Mesendoderm (in vitro differentiated cells): ENCODE measurements at regions not wholly inside any gene's neighbourhood (a gene's known extent, or its start where the extent isn't known, plus 50 kb on each side); places are given as distances from the start of the nearest gene placed in this dataset.

ENCODE experiments used
- DNase-seq: peaks from one replicate; pipeline ENCODE4 v3.0.0; 2013
- H2AK5ac ChIP-seq: 2 replicates; pipeline ENCODE4 v1.6.1; 2013; ENCODE audit warnings: low read length, inconsistent platforms
- H2BK120ac ChIP-seq: 2 replicates; pipeline ENCODE4 v1.6.1; 2013; ENCODE audit warnings: low read depth, mild to moderate bottlenecking, low read length, moderate library complexity, mixed read lengths
- H2BK15ac ChIP-seq: replicated peaks from 2 replicates; pipeline ENCODE4 v1.6.1; 2013; ENCODE audit warnings: low read depth, mild to moderate bottlenecking, moderate library complexity
- H2BK5ac ChIP-seq: 2 replicates; pipeline ENCODE4 v1.6.1; 2013; ENCODE audit warnings: low read length, inconsistent platforms
- H3K18ac ChIP-seq: 2 replicates; pipeline ENCODE4 v1.6.1; 2013; ENCODE audit warnings: mild to moderate bottlenecking, low read length, mixed read lengths
- H3K23ac ChIP-seq: one replicate; pipeline ENCODE4 v1.6.1; 2013; ENCODE audit warnings: low read length
- H3K27ac ChIP-seq: 2 replicates; pipeline ENCODE4 v1.5.1; 2013; ENCODE audit warnings: low read depth, mild to moderate bottlenecking, inconsistent platforms, low read length, moderate library complexity
- H3K27me3 ChIP-seq: 2 replicates; pipeline ENCODE4 v1.6.1; 2013; ENCODE audit warnings: low read length, control low read depth, mild to moderate bottlenecking, inconsistent platforms; ENCODE audit not compliant: insufficient read depth, poor library complexity
- H3K36me3 ChIP-seq: 2 replicates; pipeline ENCODE4 v1.6.1; 2013; ENCODE audit warnings: low read length, inconsistent platforms; ENCODE audit not compliant: control insufficient read depth, insufficient read depth
- H3K4ac ChIP-seq: one replicate; pipeline ENCODE4 v1.6.1; 2013; ENCODE audit warnings: low read depth, mild to moderate bottlenecking, low read length, moderate library complexity
- H3K4me1 ChIP-seq: 2 replicates; pipeline ENCODE4 v1.6.1; 2013; ENCODE audit warnings: low read depth, low read length, inconsistent platforms; ENCODE audit not compliant: control insufficient read depth
- H3K4me2 ChIP-seq: 2 replicates; pipeline ENCODE4 v1.6.1; 2013; ENCODE audit warnings: low read length
- H3K4me3 ChIP-seq: 2 replicates; pipeline ENCODE4 v1.5.1; 2013; ENCODE audit warnings: mild to moderate bottlenecking, low read length
- H3K56ac ChIP-seq: one replicate; pipeline ENCODE4 v1.6.1; 2013; ENCODE audit warnings: low read length
- H3K79me1 ChIP-seq: 2 replicates; pipeline ENCODE4 v1.6.1; 2013; ENCODE audit warnings: low read length, inconsistent platforms
- H3K79me2 ChIP-seq: 2 replicates; pipeline ENCODE4 v1.6.1; 2013; ENCODE audit warnings: mild to moderate bottlenecking, low read length; ENCODE audit not compliant: control insufficient read depth, insufficient read depth
- H3K9ac ChIP-seq: 2 replicates; pipeline ENCODE4 v1.6.1; 2013; ENCODE audit warnings: low read length, inconsistent platforms
- H4K5ac ChIP-seq: one replicate; pipeline ENCODE4 v1.6.1; 2013; ENCODE audit warnings: low read length
- H4K8ac ChIP-seq: one replicate; pipeline ENCODE4 v1.6.1; 2013; ENCODE audit warnings: low read depth, mild to moderate bottlenecking, control low read depth, low read length, moderate library complexity
- WGBS: extraction: QIAGEN DNeasy Blood & Tissue Kit; methylation state at CpG from one replicate; pipeline ENCODE4 v1.1.7; 2013; ENCODE audit warnings: low lambda C conversion rate, missing lambda C conversion rate; ENCODE audit not compliant: insufficient coverage; ENCODE audit errors: extremely low coverage; 5-methylcytosine and 5-hydroxymethylcytosine counted together

- H3K27ac ChIP-seq = no peak overlapping the region
- no peaks in the 10 kb centered on the region for H3K79me1 ChIP-seq
- no peak overlapping the region for H3K9ac ChIP-seq
- H4K8ac ChIP-seq = no peak overlapping the region
- no peak overlapping the region for H2BK5ac ChIP-seq
- H3K4ac ChIP-seq = no peak overlapping the region
- no peaks in the 10 kb centered on the region for H3K79me2 ChIP-seq
- H3K4me2 ChIP-seq = no peak overlapping the region
- H3K56ac ChIP-seq = no peak overlapping the region
- no peak overlapping the region for H3K18ac ChIP-seq
- no peaks in the 10 kb centered on the region for H3K27me3 ChIP-seq
- H3K4me3 ChIP-seq = no peak overlapping the region
- no CpG with 5 or more reads among the region's 22 CpGs for WGBS
- no peaks in the 10 kb centered on the region for H3K36me3 ChIP-seq
- H2AK5ac ChIP-seq = no peak overlapping the region
- no peak overlapping the region for H3K23ac ChIP-seq
- H3K4me1 ChIP-seq = no peaks in the 10 kb centered on the region
- no peak for DNase-seq
- no peak overlapping the region for H2BK120ac ChIP-seq
- no peak overlapping the region for H2BK15ac ChIP-seq
- no peak overlapping the region for H4K5ac ChIP-seq
Measured at GRCh38 chr17:79349506-79350400, 261.1 kb downstream of the RBFOX3 start.

DNA sequence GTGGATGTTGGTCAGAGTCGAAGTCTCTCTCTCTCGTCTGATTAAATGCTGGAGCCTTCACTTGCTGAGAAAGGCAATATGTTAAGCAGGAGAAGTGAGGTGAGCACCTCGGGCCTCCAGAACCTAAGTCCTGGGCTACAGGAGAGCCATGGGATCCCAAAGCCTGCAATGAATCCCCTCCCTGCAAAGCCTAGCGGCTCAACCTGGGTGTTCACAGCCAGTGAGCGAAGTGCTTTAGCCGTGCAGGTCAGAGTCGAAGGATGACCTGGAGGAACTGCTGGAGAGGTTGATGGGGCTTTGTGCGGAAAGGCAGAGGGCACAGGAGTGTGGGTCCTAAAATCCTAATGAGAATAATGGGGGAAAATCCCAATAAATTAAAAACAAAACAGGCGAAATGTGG lies 267.8 kb downstream of the ENGASE start:
- H2BK120ac ChIP-seq = no peak overlapping the region
- H3K4me2 ChIP-seq = no peak overlapping the region
- H3K9ac ChIP-seq = no peak overlapping the region
- H4K8ac ChIP-seq = no peak overlapping the region
- no peak overlapping the region for H3K56ac ChIP-seq
- no peak overlapping the region for H2AK5ac ChIP-seq
- H2BK5ac ChIP-seq = no peak overlapping the region
- no peak overlapping the region for H3K18ac ChIP-seq
- H2BK15ac ChIP-seq = no peak overlapping the region
- H3K4ac ChIP-seq = no peak overlapping the region
- no peak overlapping the region for H3K27ac ChIP-seq
- H3K4me3 ChIP-seq = no peak overlapping the region
- no CpG with 5 or more reads among the region's 9 CpGs for WGBS
- no peak overlapping the region for H4K5ac ChIP-seq
- H3K27me3 ChIP-seq = no peaks in the 10 kb centered on the region
- no peaks in the 10 kb centered on the region for H3K4me1 ChIP-seq
- no peaks in the 10 kb centered on the region for H3K36me3 ChIP-seq
- no peaks in the 10 kb centered on the region for H3K79me2 ChIP-seq
- H3K23ac ChIP-seq = no peak overlapping the region
- DNase-seq = no peak
- no peaks in the 10 kb centered on the region for H3K79me1 ChIP-seq

DNA sequence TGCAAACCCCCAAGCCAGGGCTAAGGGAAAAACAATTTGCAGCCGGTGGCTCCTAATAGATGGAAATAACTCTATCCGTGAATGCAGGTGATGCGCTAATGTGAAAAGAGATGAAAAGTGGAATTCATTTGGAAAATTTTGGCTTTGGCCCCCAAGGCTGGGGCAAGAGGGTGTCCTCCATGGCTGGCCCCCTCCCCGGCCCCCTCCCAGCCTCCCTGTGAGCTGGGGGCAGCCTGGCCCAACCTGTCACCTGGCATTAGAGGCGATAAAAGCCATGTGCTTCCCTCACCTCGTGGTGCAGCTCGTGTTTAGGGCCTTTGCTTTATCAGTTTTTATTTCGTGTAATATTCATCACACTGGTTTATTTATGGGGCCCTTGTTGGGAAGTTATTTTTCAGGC lies 267.2 kb downstream of the ENGASE start:
- no peak overlapping the region for H2BK15ac ChIP-seq
- H3K36me3 ChIP-seq = no peaks in the 10 kb centered on the region
- H3K4ac ChIP-seq = no peak overlapping the region
- H3K27ac ChIP-seq = no peak overlapping the region
- DNase-seq = no peak
- no peak overlapping the region for H2AK5ac ChIP-seq
- H3K79me1 ChIP-seq = no peaks in the 10 kb centered on the region
- H2BK5ac ChIP-seq = no peak overlapping the region
- no peaks in the 10 kb centered on the region for H3K79me2 ChIP-seq
- H3K4me3 ChIP-seq = no peak overlapping the region
- no peak overlapping the region for H3K56ac ChIP-seq
- no peak overlapping the region for H4K5ac ChIP-seq
- H2BK120ac ChIP-seq = no peak overlapping the region
- no peak overlapping the region for H3K4me2 ChIP-seq
- H3K27me3 ChIP-seq = no peaks in the 10 kb centered on the region
- H3K23ac ChIP-seq = no peak overlapping the region
- no peaks in the 10 kb centered on the region for H3K4me1 ChIP-seq
- WGBS = no CpG with 5 or more reads among the region's 8 CpGs
- H3K18ac ChIP-seq = no peak overlapping the region
- H4K8ac ChIP-seq = no peak overlapping the region
- H3K9ac ChIP-seq = no peak overlapping the region

GRCh38 chr17:79341222-79341780 lies 266.7 kb downstream of the ENGASE start:
- WGBS = no CpG with 5 or more reads among the region's 8 CpGs
- no peak overlapping the region for H2BK15ac ChIP-seq
- H3K23ac ChIP-seq = no peak overlapping the region
- no peak overlapping the region for H3K56ac ChIP-seq
- H3K18ac ChIP-seq = no peak overlapping the region
- H4K8ac ChIP-seq = no peak overlapping the region
- no peak overlapping the region for H3K4ac ChIP-seq
- no peak overlapping the region for H2BK120ac ChIP-seq
- H3K27ac ChIP-seq = no peak overlapping the region
- H3K79me2 ChIP-seq = no peaks in the 10 kb centered on the region
- no peaks in the 10 kb centered on the region for H3K27me3 ChIP-seq
- H3K4me1 ChIP-seq = no peaks in the 10 kb centered on the region
- no peak overlapping the region for H2BK5ac ChIP-seq
- no peak overlapping the region for H3K4me2 ChIP-seq
- DNase-seq = no peak
- no peak overlapping the region for H3K4me3 ChIP-seq
- no peaks in the 10 kb centered on the region for H3K36me3 ChIP-seq
- no peak overlapping the region for H2AK5ac ChIP-seq
- no peaks in the 10 kb centered on the region for H3K79me1 ChIP-seq
- H4K5ac ChIP-seq = no peak overlapping the region
- no peak overlapping the region for H3K9ac ChIP-seq

- no peak overlapping the region for H4K5ac ChIP-seq
- no CpG with 5 or more reads among the region's 12 CpGs for WGBS
- H3K79me2 ChIP-seq = no peaks in the 10 kb centered on the region
- H3K4me3 ChIP-seq = no peak overlapping the region
- no peak overlapping the region for H2BK15ac ChIP-seq
- no peak overlapping the region for H3K23ac ChIP-seq
- H2AK5ac ChIP-seq = no peak overlapping the region
- no peak overlapping the region for H3K4ac ChIP-seq
- no peak for DNase-seq
- no peak overlapping the region for H2BK120ac ChIP-seq
- no peaks in the 10 kb centered on the region for H3K4me1 ChIP-seq
- H2BK5ac ChIP-seq = no peak overlapping the region
- H3K4me2 ChIP-seq = no peak overlapping the region
- no peak overlapping the region for H3K56ac ChIP-seq
- H3K9ac ChIP-seq = no peak overlapping the region
- H3K27ac ChIP-seq = no peak overlapping the region
- H3K36me3 ChIP-seq = no peaks in the 10 kb centered on the region
- no peaks in the 10 kb centered on the region for H3K79me1 ChIP-seq
- no peak overlapping the region for H3K18ac ChIP-seq
- no peaks in the 10 kb centered on the region for H3K27me3 ChIP-seq
- no peak overlapping the region for H4K8ac ChIP-seq
Measured at GRCh38 chr17:79340333-79341221, 266.0 kb downstream of the ENGASE start.
